ENCODE measurements at regions not wholly inside any gene's neighbourhood (a gene's known extent, or its start where the extent isn't known, plus 50 kb on each side); places are given as distances from the start of the nearest gene placed in this dataset.
"Not testable (repeated sequence)": the region's sequence is repeated elsewhere in the genome, so short reads cannot be mapped to it uniquely, and the experiment has no call there.

GRCh38 chr10:81603106-81603620 is 271.8 kb upstream of the NRG3 start:
- Histone ChIP-seq H3K9me3 (no peaks in the 10 kb centered on the region), H3K4me3 (no peak overlapping the region), H3K36me3 (no peaks in the 10 kb centered on the region), H3K4me1 (no peaks in the 10 kb centered on the region), H3K27me3 (no peaks in the 10 kb centered on the region), H3K27ac (no peak overlapping the region)
- TF ChIP-seq CTCF (IDR thresholded peaks at IDR 0.05) (no peak), POLR2A (IDR thresholded peaks at IDR 0.05) (no peak)
- DNase-seq: no peak

DNA sequence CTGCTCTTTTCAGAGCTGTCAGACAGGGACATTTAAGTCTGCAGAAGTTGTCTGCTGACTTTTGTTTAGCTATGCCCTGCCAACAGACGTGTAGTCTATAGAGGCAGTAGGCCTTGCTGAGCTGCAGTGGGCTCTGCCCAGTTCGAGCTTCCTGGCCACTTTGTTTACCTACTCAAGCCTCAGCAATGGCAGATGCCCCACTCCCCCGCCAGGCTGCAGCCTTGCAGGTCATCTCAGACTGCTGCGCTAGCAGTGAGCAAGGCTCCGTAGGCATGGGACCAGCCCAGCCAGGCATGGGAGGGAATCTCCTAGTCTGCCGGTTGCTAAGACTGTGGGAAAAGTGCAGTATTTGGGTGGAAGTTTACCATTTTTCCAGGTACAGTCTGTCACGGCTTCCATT is 230.5 kb upstream of the NRG3 start:
- not testable (repeated sequence) for H3K27me3 ChIP-seq, H3K36me3 ChIP-seq, H3K4me3 ChIP-seq, DNase-seq, H3K27ac ChIP-seq, H3K9me3 ChIP-seq, H3K4me1 ChIP-seq

DNA sequence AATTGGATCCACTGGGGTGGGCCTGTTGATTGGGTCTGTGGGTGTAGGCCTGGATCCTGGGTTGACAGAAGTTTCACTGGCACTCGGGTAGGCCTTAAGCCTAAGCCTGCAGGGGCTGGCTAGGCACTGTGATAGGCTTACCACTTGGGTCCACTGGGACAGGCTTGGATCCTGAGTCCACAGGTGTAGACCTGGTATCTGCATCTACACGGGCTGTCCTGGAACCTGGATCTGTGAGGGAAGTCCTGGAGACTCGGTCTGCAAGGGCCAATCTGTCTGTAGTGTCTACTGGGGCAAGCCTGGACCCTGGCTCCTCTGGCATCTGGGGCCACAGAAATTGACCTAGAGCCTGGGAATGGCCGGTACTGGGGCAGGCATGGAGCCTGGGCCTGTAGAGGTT is 219.0 kb upstream of the NRG3 start:
- Histone ChIP-seq H3K27me3 (no peaks in the 10 kb centered on the region), H3K4me3 (no peak overlapping the region), H3K9me3 (peaks cover 0 to 7% (median 3%) of the 10 kb centered on the region in 4 donors), H3K27ac (no peak overlapping the region), H3K36me3 (no peaks in the 10 kb centered on the region), H3K4me1 (no peaks in the 10 kb centered on the region)
- TF ChIP-seq POLR2A (IDR thresholded peaks at IDR 0.05) (no peak), CTCF (IDR thresholded peaks at IDR 0.05) (no peak)
- no peak for DNase-seq

DNA sequence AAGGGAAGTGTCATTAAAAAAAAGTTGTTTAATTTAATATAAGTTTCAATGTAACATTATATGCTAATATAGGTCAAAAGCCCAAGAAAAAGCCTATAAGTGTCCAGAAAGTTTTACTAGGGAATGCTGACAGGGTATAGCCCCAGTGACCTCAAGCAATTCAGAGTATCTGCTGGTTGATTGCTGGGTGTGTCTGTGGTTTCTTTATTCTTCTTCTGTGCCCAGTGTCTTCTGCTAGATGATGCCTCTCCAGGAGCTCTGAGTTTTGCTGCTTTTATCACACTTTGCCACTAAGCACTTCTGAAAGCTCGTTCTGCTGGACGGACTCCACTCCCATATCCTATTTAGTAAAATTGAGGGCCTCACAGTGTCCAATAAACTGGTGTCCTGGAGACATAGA is 212.2 kb upstream of the NRG3 start:
- H3K4me1 ChIP-seq: no peaks in the 10 kb centered on the region
- DNase-seq: no peak
- no peaks in the 10 kb centered on the region for H3K36me3 ChIP-seq
- no peak overlapping the region for H3K4me3 ChIP-seq
- H3K27me3 ChIP-seq: no peaks in the 10 kb centered on the region
- H3K27ac ChIP-seq: no peak overlapping the region
- no peak for TF ChIP-seq CTCF (IDR thresholded peaks at IDR 0.05)
- no peak for TF ChIP-seq POLR2A (IDR thresholded peaks at IDR 0.05)
- H3K9me3 ChIP-seq: no peaks in the 10 kb centered on the region

GRCh38 chr10:81664800-81665199 is 210.2 kb upstream of the NRG3 start:
- not testable (repeated sequence) for H3K27me3 ChIP-seq, H3K9me3 ChIP-seq, H3K27ac ChIP-seq, H3K4me3 ChIP-seq, H3K36me3 ChIP-seq, H3K4me1 ChIP-seq, DNase-seq

DNA sequence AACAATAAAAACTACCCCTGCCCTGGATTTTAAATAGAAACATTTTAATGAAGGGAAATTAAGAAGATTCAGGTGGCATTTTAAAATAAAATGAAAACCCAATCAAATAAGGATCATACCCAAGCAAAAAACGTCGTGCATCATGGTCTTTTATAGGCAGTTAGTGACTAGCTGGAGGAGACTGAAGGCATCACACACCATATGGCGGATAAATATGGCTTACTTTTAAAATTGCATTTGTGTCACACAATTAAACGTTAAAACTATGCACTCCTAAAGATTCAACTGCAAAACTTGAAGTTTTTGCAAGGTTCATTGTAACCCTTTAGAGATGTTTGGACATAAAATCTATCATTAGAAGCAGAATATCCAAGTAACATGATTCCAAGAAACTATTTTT is 200.1 kb upstream of the NRG3 start:
- Histone ChIP-seq H3K4me1 (no peaks in the 10 kb centered on the region), H3K9me3 (peaks cover 0 to 3% (median 0%) of the 10 kb centered on the region in 4 donors), H3K36me3 (no peaks in the 10 kb centered on the region), H3K27ac (no peak overlapping the region), H3K4me3 (no peak overlapping the region), H3K27me3 (no peaks in the 10 kb centered on the region)
- no peak for DNase-seq
- no peak for TF ChIP-seq POLR2A (IDR thresholded peaks at IDR 0.05)
- TF ChIP-seq CTCF (IDR thresholded peaks at IDR 0.05): no peak

- Histone ChIP-seq H3K27me3 (no peaks in the 10 kb centered on the region), H3K9me3 (no peaks in the 10 kb centered on the region), H3K4me1 (no peaks in the 10 kb centered on the region), H3K4me3 (no peak overlapping the region), H3K36me3 (no peaks in the 10 kb centered on the region), H3K27ac (no peak overlapping the region)
- DNase-seq: no peak
- TF ChIP-seq POLR2A (IDR thresholded peaks at IDR 0.05): no peak
- TF ChIP-seq CTCF (IDR thresholded peaks at IDR 0.05): no peak
Measured at GRCh38 chr10:81679291-81679690, 195.7 kb upstream of the NRG3 start.
